22Rv1 (cell line): ENCODE measurements at regions not wholly inside any gene's neighbourhood (a gene's known extent, or its start where the extent isn't known, plus 50 kb on each side); places are given as distances from the start of the nearest gene placed in this dataset.

Experiments used
- CTCF ChIP-seq: fragments of 450-650 bp; IDR thresholded peaks from 2 replicates; pipeline ENCODE4 v1.5.1; 2017; ENCODE audit warnings: mild to moderate bottlenecking
- ZFX ChIP-seq: fragments of 450-650 bp; IDR thresholded peaks from 2 replicates; pipeline ENCODE4 v1.6.1; 2017; ENCODE audit warnings: antibody characterized with exemption, borderline replicate concordance

- TF ChIP-seq CTCF (no peak), ZFX (no peak)
These were observed 58.5 kb upstream of the CLINT1 start for GRCh38 chr5:157917491-157917890.
